Osteocyte (in vitro differentiated cells): ENCODE measurements at regions not wholly inside any gene's neighbourhood (a gene's known extent, or its start where the extent isn't known, plus 50 kb on each side); places are given as distances from the start of the nearest gene placed in this dataset.

Experiments
- DNase-seq: peaks from one replicate; pipeline ENCODE4 v3.0.0; 2021; ENCODE audit warnings: mixed read lengths; ENCODE audit not compliant: unreplicated experiment; ENCODE audit errors: extremely low spot score
- H3K27ac Mint-ChIP-seq: one replicate; pipeline ENCODE4 v1.8.0; 2021; ENCODE audit warnings: mild to moderate bottlenecking, mixed read lengths; ENCODE audit not compliant: unreplicated experiment
- H3K27me3 Mint-ChIP-seq: one replicate; pipeline ENCODE4 v1.8.0; 2021; ENCODE audit warnings: mixed read lengths; ENCODE audit not compliant: unreplicated experiment
- H3K36me3 Mint-ChIP-seq: one replicate; pipeline ENCODE4 v1.8.0; 2021; ENCODE audit warnings: mixed read lengths; ENCODE audit not compliant: unreplicated experiment
- H3K4me1 Mint-ChIP-seq: one replicate; pipeline ENCODE4 v1.8.0; 2021; ENCODE audit warnings: mixed read lengths; ENCODE audit not compliant: unreplicated experiment
- H3K4me3 Mint-ChIP-seq: one replicate; pipeline ENCODE4 v1.8.0; 2021; ENCODE audit warnings: mild to moderate bottlenecking, moderate library complexity, mixed read lengths; ENCODE audit not compliant: unreplicated experiment
- H3K9me3 Mint-ChIP-seq: one replicate; pipeline ENCODE4 v1.8.0; 2021; ENCODE audit warnings: mixed read lengths; ENCODE audit not compliant: unreplicated experiment
- TF ChIP-seq, protein P1 (sequence below): fragments of 200-600 bp; sonication (generic); IDR thresholded peaks from 2 replicates; pipeline ENCODE4 v1.5.0; 2021; ENCODE audit warnings: antibody characterized with exemption, mild to moderate bottlenecking, moderate library complexity

- no peak for DNase-seq
- Mint-ChIP-seq H3K4me3 (no peak overlapping the region), H3K27me3 (no peaks in the 10 kb centered on the region), H3K27ac (no peak overlapping the region), H3K9me3 (peaks cover 18% of the 10 kb centered on the region), H3K36me3 (peaks cover 4% of the 10 kb centered on the region), H3K4me1 (no peaks in the 10 kb centered on the region)
- TF ChIP-seq, protein P1, sequence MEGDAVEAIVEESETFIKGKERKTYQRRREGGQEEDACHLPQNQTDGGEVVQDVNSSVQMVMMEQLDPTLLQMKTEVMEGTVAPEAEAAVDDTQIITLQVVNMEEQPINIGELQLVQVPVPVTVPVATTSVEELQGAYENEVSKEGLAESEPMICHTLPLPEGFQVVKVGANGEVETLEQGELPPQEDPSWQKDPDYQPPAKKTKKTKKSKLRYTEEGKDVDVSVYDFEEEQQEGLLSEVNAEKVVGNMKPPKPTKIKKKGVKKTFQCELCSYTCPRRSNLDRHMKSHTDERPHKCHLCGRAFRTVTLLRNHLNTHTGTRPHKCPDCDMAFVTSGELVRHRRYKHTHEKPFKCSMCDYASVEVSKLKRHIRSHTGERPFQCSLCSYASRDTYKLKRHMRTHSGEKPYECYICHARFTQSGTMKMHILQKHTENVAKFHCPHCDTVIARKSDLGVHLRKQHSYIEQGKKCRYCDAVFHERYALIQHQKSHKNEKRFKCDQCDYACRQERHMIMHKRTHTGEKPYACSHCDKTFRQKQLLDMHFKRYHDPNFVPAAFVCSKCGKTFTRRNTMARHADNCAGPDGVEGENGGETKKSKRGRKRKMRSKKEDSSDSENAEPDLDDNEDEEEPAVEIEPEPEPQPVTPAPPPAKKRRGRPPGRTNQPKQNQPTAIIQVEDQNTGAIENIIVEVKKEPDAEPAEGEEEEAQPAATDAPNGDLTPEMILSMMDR, result no peak
These were observed 122.0 kb downstream of the HTR1B start for GRCh38 chr6:77341058-77341986.

- Mint-ChIP-seq H3K9me3 (peaks cover 27% of the 10 kb centered on the region), H3K27ac (no peak overlapping the region), H3K36me3 (peaks cover 4% of the 10 kb centered on the region), H3K27me3 (no peaks in the 10 kb centered on the region), H3K4me1 (no peaks in the 10 kb centered on the region), H3K4me3 (no peak overlapping the region)
- DNase-seq, result no peak
- TF ChIP-seq, protein P1, result no peak
These were observed 123.0 kb downstream of the HTR1B start for GRCh38 chr6:77340331-77340730.

DNA sequence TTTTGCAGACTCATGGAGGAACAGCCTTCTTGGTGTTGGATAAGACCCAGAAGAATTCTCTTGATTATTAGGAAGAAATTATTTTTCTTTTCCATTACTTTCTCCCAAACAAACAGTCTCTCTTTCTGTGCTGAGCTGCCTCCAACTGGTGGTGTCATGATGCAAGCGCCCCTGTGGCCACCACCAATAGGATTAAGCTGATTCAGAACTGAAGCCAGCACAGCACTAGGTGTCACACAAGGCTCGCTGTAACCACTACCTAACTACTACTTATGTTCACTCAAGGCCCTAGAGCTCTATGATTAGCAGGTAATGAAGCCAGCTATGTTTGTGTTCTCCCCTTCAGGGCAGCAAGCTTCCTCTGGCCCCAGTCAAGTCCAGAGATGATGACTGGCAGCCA, 123.4 kb downstream of the HTR1B start:
- Mint-ChIP-seq H3K9me3 (peaks cover 27% of the 10 kb centered on the region), H3K36me3 (peaks cover 4% of the 10 kb centered on the region), H3K4me3 (no peak overlapping the region), H3K4me1 (no peaks in the 10 kb centered on the region), H3K27ac (no peak overlapping the region), H3K27me3 (no peaks in the 10 kb centered on the region)
- DNase-seq, result no peak
- TF ChIP-seq, protein P1, result no peak

DNA sequence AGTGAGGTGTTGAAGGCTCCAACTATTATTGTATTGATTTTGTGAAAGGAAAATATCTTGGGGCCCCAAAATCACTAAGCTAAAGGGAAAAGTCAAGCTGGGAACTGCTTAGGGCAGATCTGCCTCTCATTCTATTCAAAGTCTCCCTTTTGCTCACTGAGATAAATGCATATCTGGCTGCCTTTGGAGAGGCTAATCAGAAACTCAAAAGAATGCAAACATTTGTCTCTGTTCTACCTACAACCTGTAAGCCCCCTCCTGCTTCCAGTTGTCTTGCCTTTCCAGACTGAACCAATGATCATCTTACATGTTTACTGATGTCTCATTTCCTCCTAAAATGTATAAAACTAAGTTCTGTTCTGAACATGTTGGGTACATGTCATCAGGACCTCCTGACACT, 125.9 kb downstream of the HTR1B start:
- Mint-ChIP-seq H3K27ac (no peak overlapping the region), H3K4me1 (no peaks in the 10 kb centered on the region), H3K9me3 (peaks cover 33% of the 10 kb centered on the region), H3K36me3 (peaks cover 4% of the 10 kb centered on the region), H3K4me3 (no peak overlapping the region), H3K27me3 (no peaks in the 10 kb centered on the region)
- DNase-seq, result no peak
- TF ChIP-seq, protein P1, result no peak

GRCh38 chr6:77334093-77334492, 129.2 kb downstream of the HTR1B start:
- no peak for DNase-seq
- Mint-ChIP-seq H3K4me3 (no peak overlapping the region), H3K27me3 (no peaks in the 10 kb centered on the region), H3K9me3 (peaks cover 33% of the 10 kb centered on the region), H3K27ac (no peak overlapping the region), H3K4me1 (no peaks in the 10 kb centered on the region), H3K36me3 (peaks cover 6% of the 10 kb centered on the region)
- TF ChIP-seq, protein P1, result no peak
